ENCODE measurements at regions not wholly inside any gene's neighbourhood (a gene's known extent, or its start where the extent isn't known, plus 50 kb on each side); places are given as distances from the start of the nearest gene placed in this dataset.

- TF ChIP-seq CTCF (IDR thresholded peaks at IDR 0.05; ENCODE audit: insufficient read depth, low read depth, low read length) (no peak), EZH2 (IDR thresholded peaks at IDR 0.05; ENCODE audit: insufficient read depth, low read length) (no peak)
Measured at GRCh38 chr17:5840811-5841446, 229.2 kb upstream of the WSCD1 start.
